Keratinocyte (primary cell): ENCODE measurements at regions not wholly inside any gene's neighbourhood (a gene's known extent, or its start where the extent isn't known, plus 50 kb on each side); places are given as distances from the start of the nearest gene placed in this dataset.

ENCODE experiments used
- DNase-seq: peaks from one replicate; pipeline ENCODE4 v3.0.0-alpha.2; 2011; ENCODE audit warnings: low read depth, missing footprints, low spot score
- FAIRE-seq: peaks from 2 replicates; lab custom pipeline; 2011; peaks lifted over from hg19 to GRCh38; lab: Jason Lieb, UNC
- H2AFZ ChIP-seq: 2 replicates; pipeline ENCODE4 v1.6.0; 2012; ENCODE audit warnings: low read length, control low read depth, inconsistent platforms; ENCODE audit not compliant: control insufficient read depth
- H3K27ac ChIP-seq: 2 replicates; pipeline ENCODE4 v1.5.1; 2011; ENCODE audit warnings: low read length; ENCODE audit not compliant: control insufficient read depth, insufficient read depth
- H3K27me3 ChIP-seq: 3 replicates; pipeline ENCODE4 v1.6.0; 2011; ENCODE audit warnings: low read length; ENCODE audit not compliant: control insufficient read depth, insufficient read depth; ENCODE audit errors: extremely low read depth
- H3K36me3 ChIP-seq, 2 experiments: 2 replicates in 1 of 2; 3 replicates in 1 of 2; pipeline ENCODE4 v1.5.1; 2011; ENCODE audit warnings: low read length in 2 of 2, mild to moderate bottlenecking in 1 of 2; ENCODE audit not compliant: control insufficient read depth in 2 of 2, insufficient read depth in 2 of 2; ENCODE audit errors: extremely low read depth in 1 of 2
- H3K4me1 ChIP-seq: 3 replicates; pipeline ENCODE4 v1.5.1; 2011; ENCODE audit warnings: low read length; ENCODE audit not compliant: control insufficient read depth, insufficient read depth; ENCODE audit errors: extremely low read depth
- H3K4me2 ChIP-seq: 3 replicates; pipeline ENCODE4 v1.6.0; 2011; ENCODE audit warnings: low read depth, low read length; ENCODE audit not compliant: control insufficient read depth, insufficient read depth; ENCODE audit errors: extremely low read depth
- H3K4me3 ChIP-seq, 3 experiments: fragments of 200-600 bp in 1 of 3; sonication (generic) in 1 of 3; 2 replicates in 2 of 3; 3 replicates in 1 of 3; pipeline ENCODE4 v1.5.1; 2011 to 2016; ENCODE audit warnings: low read length in 3 of 3, mild to moderate bottlenecking in 3 of 3, control low read depth in 2 of 3, inconsistent platforms in 1 of 3, low read depth in 1 of 3, mixed read lengths in 1 of 3, mixed run types in 1 of 3, moderate library complexity in 1 of 3; ENCODE audit not compliant: control insufficient read depth in 2 of 3, insufficient read depth in 2 of 3; ENCODE audit errors: extremely low read depth in 1 of 3
- H3K79me2 ChIP-seq: 2 replicates; pipeline ENCODE4 v1.6.0; 2012; ENCODE audit warnings: low read length; ENCODE audit not compliant: control insufficient read depth, insufficient read depth
- H3K9ac ChIP-seq: 3 replicates; pipeline ENCODE4 v1.6.0; 2011; ENCODE audit warnings: low read length; ENCODE audit not compliant: control insufficient read depth, insufficient read depth; ENCODE audit errors: extremely low read depth
- H3K9me1 ChIP-seq: 3 replicates; pipeline ENCODE4 v1.6.0; 2011; ENCODE audit warnings: low read length; ENCODE audit not compliant: control insufficient read depth, insufficient read depth; ENCODE audit errors: extremely low read depth
- H3K9me3 ChIP-seq: 2 replicates; pipeline ENCODE4 v1.5.1; 2012; ENCODE audit warnings: low read depth, low read length; ENCODE audit not compliant: control insufficient read depth
- H4K20me1 ChIP-seq: 3 replicates; pipeline ENCODE4 v1.6.0; 2011; ENCODE audit warnings: low read length; ENCODE audit not compliant: control insufficient read depth, insufficient read depth; ENCODE audit errors: extremely low read depth
- EZH2 ChIP-seq: IDR thresholded peaks from one replicate; pipeline ENCODE4 v1.6.1; 2012; ENCODE audit warnings: inconsistent platforms, mild to moderate bottlenecking, low read length, moderate library complexity
- dilution Hi-C: fragments of 300-500 bp; cut with MboI; formaldehyde crosslinking; loops from one replicate; pipeline ENCODE4 v1.7.0; 2020; ENCODE audit warnings: low sequenced_read_pairs; ENCODE audit not compliant: extremely low pct_ligation_motif_present
- TF ChIP-seq, protein P1 (sequence below), 3 experiments: IDR thresholded peaks in 1 of 3; conservative IDR thresholded peaks in 1 of 3; optimal IDR thresholded peaks in 1 of 3; 2 replicates in 2 of 3; 3 replicates in 1 of 3; pipeline versions ENCODE3 to v1.5.1; 2011; ENCODE audit warnings: low read length in 3 of 3, mild to moderate bottlenecking in 3 of 3, moderate library complexity in 2 of 3, control low read depth in 1 of 3, inconsistent platforms in 1 of 3; ENCODE audit not compliant: insufficient read depth in 2 of 3; ENCODE audit errors: extremely low read depth in 1 of 3

- dilution Hi-C loops = no loop called here
- Histone ChIP-seq H3K79me2 (no peaks in the 10 kb centered on the region), H3K36me3 (no peaks in the 10 kb centered on the region), H4K20me1 (no peaks in the 10 kb centered on the region), H3K9me3 (no peaks in the 10 kb centered on the region), H3K9ac (no peak overlapping the region), H3K27me3 (no peaks in the 10 kb centered on the region), H3K4me2 (no peak overlapping the region), H3K9me1 (no peaks in the 10 kb centered on the region), H2AFZ (no peak overlapping the region), H3K4me3 (no peak overlapping the region), H3K27ac (no peak overlapping the region), H3K4me1 (no peaks in the 10 kb centered on the region)
- DNase-seq (no peak), FAIRE-seq (no peak)
- TF ChIP-seq, protein P1, sequence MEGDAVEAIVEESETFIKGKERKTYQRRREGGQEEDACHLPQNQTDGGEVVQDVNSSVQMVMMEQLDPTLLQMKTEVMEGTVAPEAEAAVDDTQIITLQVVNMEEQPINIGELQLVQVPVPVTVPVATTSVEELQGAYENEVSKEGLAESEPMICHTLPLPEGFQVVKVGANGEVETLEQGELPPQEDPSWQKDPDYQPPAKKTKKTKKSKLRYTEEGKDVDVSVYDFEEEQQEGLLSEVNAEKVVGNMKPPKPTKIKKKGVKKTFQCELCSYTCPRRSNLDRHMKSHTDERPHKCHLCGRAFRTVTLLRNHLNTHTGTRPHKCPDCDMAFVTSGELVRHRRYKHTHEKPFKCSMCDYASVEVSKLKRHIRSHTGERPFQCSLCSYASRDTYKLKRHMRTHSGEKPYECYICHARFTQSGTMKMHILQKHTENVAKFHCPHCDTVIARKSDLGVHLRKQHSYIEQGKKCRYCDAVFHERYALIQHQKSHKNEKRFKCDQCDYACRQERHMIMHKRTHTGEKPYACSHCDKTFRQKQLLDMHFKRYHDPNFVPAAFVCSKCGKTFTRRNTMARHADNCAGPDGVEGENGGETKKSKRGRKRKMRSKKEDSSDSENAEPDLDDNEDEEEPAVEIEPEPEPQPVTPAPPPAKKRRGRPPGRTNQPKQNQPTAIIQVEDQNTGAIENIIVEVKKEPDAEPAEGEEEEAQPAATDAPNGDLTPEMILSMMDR (optimal IDR thresholded peaks at IDR 0.05 in 1 of 3, IDR thresholded peaks at IDR 0.05 in 1 of 3, conservative IDR thresholded peaks at IDR 0.05 in 1 of 3; ENCODE audit: extremely low read depth in 1 of 3, insufficient read depth in 2 of 3, low read length in 3 of 3) = peak in 1 of 3 experiments; percentile 32
- no peak for TF ChIP-seq EZH2
Observed at GRCh38 chr6:145318952-145319351, 416.4 kb downstream of the EPM2A start.

- FAIRE-seq (no peak), DNase-seq (no peak)
- no peaks in the 10 kb centered on the region for H3K79me2 ChIP-seq
- H3K27ac ChIP-seq = no peak overlapping the region
- H3K36me3 ChIP-seq = no peaks in the 10 kb centered on the region
- H3K4me1 ChIP-seq = no peaks in the 10 kb centered on the region
- no peak overlapping the region for H3K9ac ChIP-seq
- no peak overlapping the region for H2AFZ ChIP-seq
- H4K20me1 ChIP-seq = no peaks in the 10 kb centered on the region
- TF ChIP-seq EZH2 = no peak
- TF ChIP-seq, protein P1 (optimal IDR thresholded peaks at IDR 0.05 in 1 of 3, IDR thresholded peaks at IDR 0.05 in 1 of 3, conservative IDR thresholded peaks at IDR 0.05 in 1 of 3; ENCODE audit: extremely low read depth in 1 of 3, insufficient read depth in 2 of 3, low read length in 3 of 3) = no peak
- no peaks in the 10 kb centered on the region for H3K9me1 ChIP-seq
- H3K4me2 ChIP-seq = no peak overlapping the region
- no peak overlapping the region for H3K4me3 ChIP-seq
- dilution Hi-C loops = no loop called here
- H3K9me3 ChIP-seq = no peaks in the 10 kb centered on the region
- H3K27me3 ChIP-seq = no peaks in the 10 kb centered on the region
Observed at GRCh38 chr6:145319605-145320004, 415.7 kb downstream of the EPM2A start.
